Embryonic facial prominence (tissue), 1 donor: ENCODE measurements at regions not wholly inside any gene's neighbourhood (a gene's known extent, or its start where the extent isn't known, plus 50 kb on each side); places are given as distances from the start of the nearest gene placed in this dataset.
"Not testable (repeated sequence)": the region's sequence is repeated elsewhere in the genome, so short reads cannot be mapped to it uniquely, and the experiment has no call there.

ENCODE experiments used
- DNase-seq: peaks from one replicate; pipeline ENCODE4 v3.0.0-alpha.2; 2016; ENCODE audit errors: extremely low spot score

DNA sequence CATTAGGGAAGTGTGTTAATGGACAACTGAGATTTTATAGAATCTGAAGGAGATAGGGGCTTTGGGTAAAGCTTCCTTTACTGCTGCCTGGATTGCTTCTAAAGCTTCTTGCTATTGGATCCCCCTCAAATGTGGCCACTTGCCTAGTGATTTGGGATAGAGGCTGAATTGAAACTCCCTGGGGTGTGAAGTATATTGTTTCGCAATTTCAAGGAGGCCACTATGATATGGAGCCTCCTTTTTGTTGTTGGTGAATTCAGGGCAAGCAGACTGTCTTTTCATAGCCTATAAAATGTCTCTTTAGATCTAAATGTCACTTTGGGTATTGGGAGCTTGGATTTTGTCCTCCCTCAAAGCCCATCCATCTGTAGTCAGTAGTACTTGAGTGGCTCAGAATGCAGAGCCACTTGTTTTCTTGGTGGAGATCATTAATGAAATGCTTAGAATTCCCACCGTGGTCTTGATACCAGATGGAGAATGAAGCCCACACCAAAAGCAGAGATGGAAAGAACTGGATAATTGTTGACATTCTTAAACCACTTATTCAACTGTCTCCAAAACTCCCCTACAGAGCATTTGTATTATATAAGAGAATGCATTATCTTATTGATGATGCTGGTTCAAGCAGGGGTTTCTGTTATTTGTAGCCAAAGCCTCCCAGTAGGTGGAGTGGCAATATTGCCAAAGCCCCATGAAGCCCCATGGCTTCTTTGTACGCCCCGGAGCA, 144.3 kb upstream of the KCNE2 start:
- no peak for DNase-seq

DNA sequence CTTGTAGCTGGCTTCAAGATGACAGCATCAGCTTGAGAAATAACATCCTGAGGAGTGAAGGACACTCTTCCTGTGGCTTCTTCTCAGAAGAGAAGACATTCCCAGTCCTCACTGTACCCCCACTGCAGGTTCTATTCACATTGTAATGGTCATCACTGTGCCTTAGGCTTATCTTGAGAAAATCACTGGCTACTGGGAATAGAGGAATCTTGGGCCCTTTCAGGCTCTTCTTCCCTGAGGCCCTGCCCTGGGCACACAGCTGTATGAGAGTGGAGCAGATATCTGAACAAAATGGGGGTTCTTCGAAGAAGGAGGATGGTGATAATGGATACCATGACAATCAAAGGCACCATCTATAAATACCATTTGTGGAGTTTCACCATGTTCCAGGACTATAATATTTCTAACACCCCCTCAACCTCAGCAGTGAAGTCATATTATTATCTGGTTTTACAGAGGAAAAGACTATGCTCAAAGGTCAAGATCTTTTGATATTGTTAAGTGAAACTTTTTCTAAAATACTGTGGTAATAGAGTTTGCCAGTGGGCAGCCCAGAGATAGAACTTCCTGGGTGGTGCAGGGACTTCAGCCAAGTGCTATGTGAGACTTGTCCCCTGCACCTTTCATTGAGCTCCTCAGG, 143.1 kb upstream of the KCNE2 start:
- DNase-seq: no peak

DNA sequence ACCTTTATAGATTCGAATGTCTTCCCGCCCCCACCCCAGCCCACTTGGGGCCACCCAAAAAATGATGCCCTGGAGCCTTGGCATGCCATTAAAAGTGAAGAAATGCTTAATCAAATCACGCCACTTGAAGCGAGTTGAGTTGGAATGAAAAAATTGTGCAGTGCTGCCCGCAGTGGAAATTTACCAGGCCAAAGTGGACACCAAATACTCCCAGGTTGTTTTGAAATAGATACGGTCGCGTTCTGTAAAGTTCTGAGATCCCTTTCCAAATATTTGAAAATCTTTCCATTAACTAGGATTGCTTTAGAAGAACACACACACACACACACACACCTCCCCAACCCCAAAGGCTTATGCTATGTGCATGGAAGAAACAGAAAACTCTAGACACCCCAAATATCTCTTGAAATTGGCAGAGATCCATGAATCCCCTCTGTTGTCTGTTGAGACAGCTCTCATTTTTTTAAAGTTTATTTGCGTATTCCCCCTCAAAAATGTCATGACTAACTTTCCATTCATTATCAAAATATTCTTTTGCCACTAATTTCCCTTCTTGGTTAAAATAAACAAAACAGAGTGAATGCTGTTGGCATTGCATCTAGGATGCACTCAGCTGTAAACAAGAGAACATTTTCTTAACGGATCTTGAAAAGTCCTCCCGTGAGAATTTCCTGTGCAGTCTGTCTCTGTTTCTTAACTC, 142.3 kb upstream of the KCNE2 start:
- peak; percentile 38 for DNase-seq

DNA sequence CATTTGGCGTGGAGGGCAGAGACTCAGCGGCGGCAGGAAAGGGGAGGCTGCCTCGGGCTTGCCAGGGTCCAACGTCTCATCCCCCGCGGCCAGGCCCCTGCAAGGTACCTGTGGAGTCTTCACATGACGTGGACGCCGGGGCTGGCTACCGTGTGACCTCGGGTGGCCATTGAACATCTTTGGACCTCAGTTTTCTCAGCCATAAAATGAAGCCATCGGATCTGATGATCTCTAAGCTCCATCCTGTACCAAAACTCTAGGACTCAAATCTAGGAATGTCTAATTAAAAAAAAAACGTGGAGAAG, 141.8 kb upstream of the KCNE2 start:
- DNase-seq: no peak

DNA sequence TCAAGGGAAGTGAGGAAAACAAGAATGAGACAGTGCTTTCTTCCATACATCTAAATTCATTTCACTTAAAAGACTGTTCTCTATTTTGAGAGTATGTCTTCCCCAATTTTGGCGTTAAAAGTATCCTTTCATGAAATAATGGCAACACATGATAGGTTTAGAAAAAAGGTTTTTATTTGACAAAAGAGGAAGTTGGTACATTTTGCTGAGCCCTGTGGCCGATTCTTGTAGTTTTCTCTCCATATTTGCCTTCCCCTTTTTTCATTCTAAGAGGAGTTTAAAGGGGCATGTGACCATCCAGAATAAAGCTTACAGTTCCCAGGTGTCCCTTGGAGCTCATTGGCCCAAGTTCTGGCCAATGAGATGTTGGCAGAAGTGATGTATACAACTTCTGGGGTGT, 140.4 kb upstream of the KCNE2 start:
- DNase-seq: no peak

DNA sequence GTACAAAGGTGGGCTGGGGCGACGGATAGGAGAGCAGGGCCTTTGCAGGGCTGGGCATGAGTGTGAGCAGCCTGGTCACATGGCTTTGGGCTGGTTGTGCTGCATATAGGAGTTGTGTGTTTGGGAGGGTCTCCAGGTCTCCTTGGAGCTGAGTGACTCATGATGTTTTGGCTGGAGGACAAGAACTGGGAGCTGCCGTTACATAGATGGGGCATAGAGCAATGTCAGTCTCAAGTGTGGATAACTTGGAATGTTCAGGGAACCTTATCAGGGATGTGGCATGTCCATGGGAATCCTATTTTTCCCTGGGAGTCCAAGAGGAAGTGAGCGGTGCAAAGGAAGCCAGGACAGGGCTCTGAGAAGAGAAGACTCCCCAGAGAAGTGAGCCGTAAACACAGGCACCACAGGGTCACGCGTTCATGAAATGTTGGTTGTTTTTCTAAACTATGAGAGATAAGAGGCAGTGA, 136.4 kb upstream of the KCNE2 start:
- no peak for DNase-seq

DNA sequence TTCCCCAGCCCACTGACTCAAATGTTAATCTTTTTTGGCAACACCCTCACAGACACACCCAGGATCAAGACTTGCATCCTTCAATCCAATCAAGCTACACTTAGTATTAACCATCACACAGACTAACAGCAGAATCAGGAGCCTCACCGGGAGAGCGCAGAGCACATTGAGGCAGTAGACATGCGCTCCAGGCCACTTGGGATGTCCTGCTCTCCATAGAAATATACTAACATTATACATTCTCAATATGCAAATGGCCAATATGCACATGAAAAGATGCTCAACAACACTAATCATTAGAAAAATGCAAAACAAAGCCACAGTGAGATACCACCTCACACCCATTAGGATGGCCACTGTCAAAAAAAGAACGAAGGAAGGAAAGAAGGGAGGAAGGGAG, 135.0 kb upstream of the KCNE2 start:
- DNase-seq: no peak

DNA sequence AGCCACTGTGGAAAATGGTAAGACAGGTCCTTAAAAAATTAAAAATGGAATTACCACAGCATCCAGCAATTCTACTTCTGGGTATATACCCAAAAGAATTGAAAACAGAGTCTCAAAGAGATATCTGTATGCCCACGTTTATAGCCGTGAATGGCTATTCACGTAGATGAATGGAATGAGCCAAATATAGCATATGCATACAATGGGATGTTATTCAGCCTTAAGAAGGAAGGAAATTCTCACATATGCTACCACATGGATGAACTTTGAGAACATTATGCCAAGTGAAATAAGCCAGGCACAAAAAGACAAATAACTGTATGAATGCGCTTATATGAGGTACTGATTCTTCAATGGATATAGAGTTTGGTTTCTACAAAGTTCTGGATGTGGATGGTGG, 134.5 kb upstream of the KCNE2 start:
- no peak for DNase-seq

DNA sequence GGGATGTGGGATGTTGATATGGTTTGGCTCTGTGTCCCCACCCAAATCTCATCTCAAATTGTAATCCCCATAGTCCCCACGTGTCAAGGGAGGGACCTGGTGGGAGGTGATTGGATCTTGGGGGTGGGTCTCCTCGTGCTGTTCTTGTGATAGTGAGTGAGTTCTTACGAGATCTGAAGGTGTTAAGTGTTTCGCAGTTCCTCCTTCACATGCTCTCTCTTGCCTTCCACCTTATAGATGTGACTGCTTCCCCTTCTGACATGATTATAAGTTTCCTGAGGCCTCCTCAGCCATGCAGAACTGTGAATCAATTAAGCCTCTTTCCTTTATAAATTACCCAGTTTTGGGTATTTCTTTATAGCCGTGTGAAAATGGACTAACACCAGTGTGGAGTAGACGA, 130.1 kb upstream of the KCNE2 start:
- DNase-seq: not testable (repeated sequence)

DNA sequence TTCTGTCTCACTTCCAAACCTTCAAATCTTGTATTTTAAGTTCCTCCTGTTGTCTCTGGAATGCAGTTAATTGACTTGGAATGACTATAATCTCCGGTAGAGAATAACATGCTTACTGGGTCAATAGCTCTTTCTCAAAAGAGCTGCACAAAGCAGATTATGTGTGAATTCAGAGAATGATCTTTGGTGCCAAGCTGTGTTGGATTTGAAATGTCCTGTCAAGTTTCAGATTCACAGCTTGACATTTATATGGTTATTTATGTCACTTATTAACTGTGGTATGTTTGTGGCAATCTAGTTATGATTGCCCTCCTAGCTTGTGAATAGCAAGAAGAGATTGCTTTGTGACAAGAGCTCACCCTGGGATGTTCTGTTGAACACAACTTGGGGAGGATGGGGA, 128.3 kb upstream of the KCNE2 start:
- no peak for DNase-seq

DNA sequence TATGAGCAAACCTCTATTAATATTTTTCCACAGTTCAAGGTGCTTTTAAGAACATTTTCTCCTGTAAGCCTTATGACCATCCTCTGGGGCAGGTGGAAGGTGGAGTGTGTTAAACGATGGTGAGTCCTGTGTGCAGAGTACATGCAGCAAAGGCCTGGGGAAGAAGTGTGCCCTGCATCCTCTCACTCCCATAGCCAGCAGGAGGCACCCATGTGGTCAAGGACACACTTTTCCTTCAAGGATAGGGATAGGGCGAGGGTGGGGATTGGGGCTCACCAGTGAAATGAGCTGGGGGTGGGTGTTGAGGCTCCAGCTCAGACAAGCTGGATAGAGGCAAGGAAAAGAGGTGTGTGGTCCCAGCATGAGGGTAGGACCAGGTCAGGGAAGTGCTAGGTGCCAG, 120.8 kb upstream of the KCNE2 start:
- DNase-seq: no peak

DNA sequence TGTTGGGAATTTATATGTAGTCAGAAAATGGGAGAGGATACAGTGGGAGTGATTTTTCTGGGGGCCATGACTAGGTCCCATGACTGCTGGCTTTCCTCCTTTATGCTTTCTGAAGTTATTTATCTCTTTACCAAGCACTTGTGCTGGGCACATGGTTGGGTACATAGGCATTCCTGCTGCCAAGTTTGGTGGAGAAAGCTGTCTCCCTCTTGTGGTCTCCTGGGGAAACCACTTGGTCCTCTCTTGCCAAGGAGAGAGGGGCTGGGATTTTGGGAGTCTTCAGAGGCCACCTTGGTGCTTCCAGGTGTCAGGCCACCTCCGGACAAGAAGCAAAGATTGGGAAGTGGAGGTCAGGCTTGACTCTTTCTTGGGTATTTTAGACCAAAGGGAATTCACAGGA, 120.2 kb upstream of the KCNE2 start:
- no peak for DNase-seq

DNA sequence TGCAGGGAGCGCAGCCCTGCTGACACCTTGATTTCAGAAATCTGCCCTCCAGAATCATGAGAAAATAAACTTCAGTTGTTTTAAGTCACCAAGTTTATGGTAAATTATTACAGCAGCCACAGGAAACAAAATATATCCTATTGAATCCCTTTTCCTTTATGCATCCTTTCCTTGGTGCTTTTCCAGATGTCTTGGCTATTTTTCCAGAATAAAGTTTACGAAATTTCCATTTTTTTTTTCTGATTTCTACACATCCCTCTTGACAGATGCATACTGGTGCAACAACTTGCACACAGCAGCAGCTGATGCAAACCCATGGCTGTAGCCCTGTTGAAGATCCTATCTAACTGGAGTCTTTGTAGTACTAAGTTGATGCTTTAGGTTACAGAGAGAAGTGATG, 111.1 kb upstream of the KCNE2 start:
- DNase-seq: no peak

DNA sequence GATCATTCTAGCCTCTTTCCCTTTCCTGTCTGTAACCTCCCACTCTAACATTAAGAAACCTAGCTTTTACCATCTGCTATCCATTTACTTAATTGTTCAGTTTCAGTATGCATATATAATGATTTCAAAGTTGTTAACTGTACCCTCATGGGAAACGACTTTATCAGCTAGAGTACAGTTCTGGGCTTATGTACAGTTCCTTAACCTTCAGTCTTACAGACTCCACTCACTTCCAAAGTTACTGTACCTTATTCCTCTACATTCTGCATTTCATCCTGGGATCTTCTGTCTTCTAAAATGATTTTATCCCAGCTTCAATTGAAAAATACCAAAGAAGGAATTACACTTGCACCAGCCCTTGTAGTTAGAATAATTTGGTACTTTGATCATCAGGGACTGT, 108.7 kb upstream of the KCNE2 start:
- no peak for DNase-seq

DNA sequence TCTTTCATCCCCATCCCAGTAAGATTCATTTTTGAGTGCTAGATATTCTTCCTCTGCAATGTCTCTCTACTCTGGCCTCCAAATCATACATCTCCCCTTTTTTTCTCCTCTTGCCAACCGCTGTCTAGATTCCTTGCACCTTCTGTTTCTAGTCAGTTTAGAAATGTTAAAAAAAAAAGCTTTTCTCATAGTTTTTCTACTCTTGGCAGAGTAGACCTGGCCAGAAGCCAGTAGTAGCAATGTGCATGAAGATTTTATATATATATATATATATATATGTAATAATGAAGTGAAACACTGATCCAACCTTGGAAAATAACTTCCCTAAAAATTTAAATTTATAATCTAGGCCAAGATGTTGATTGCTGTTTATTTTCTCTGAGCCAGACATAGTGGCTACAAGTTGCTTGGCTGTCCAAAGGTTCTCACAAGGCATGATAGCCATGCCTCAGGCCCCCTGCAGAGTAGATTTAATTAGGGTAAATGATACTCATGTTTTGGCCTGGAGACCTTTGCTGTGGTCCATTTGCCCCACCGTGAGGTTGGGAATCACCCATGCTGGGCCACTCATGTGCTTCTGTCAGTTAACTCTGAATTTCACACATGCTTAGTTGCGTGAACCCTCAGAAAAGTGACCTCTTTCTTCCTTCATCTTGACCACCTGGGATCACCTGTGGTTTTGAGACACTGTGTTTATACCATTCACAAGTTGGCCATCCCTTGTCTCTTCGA, 103.4 kb upstream of the KCNE2 start:
- peak; percentile 49 for DNase-seq

DNA sequence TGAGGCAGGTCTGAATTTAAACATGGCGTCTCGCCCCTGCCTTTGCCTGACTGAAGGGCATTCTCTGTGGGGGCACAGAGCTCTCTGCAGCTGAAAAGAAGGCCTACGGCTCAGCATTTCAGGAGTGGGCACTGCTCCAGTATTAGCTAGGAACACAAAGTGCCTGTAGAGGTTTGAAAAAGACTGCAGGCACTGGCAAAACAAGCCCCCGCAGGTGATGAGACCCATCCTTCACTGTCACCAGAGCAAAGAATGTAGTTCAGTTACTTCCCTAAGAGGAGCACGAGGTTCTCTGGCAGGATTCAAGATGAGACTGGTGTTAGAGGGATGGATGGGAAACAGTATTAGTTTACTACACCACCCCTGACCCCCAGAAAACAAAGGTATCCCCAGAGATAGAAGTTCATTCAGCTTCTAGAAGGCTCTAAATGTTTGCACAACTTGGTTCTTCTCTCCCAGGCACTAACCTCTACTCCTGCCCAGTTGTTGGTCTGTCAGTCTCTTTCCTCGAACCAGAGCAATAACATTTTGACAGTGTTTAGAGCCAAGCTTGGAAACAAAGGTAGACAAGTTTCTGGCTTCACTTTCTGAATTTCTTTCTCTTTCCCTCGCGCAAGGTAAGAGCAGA, 101.9 kb upstream of the KCNE2 start:
- no peak for DNase-seq

DNA sequence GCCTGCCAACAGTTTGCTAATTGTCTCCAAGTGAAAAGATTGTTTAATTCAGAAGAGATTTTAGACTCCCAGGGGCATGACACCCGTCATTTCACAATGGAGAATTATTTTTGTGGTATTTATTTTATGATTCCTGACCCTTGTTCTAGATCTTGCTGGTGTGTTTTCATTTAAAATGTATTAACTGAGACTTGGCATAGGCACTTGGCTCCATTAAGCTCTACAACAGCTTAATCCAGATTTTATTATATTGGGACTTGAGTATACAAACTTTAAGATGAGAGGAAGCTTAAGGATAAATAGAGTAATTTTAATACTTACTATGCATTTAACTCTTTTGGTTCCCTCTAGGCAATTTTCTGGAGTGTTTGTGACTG, 101.3 kb upstream of the KCNE2 start:
- DNase-seq: no peak

DNA sequence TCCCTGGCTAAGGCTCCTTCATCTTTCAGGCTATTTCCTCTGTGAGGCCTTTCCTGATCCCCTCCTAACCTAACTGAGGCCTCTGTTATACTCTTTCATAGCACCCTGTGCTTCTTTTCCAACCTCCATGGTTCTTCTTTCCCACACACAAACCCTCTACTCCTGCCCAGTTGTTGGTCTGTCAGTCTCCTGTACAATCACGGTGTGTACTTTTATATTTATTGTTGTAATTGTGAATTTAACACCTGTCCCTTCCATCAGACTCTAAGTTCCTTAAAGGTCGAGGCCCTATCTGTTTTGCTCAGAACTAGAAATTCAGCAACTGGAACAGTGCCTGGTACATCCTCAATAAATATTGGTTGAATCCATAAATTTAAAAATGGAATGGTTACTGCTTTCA, 100.2 kb upstream of the KCNE2 start:
- DNase-seq: no peak

DNA sequence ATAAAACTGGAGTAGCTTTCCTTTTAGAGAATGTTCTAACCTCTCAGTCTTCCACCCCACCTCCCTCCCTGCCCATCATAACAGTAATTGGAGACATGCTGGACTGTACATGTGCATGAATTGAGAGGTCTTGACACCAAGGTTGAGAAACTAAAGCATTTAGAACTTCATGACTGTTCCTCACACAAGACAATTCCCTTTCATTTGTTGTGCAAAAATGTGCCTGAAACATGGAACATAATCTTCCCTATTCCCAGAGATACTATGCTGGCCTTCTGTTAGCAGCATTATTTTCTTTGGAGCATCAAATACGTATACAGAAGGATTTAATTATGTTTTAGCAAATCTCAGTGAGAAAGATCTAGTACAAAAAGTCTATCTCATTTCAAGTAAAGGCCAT, 97.5 kb upstream of the KCNE2 start:
- DNase-seq: no peak

DNA sequence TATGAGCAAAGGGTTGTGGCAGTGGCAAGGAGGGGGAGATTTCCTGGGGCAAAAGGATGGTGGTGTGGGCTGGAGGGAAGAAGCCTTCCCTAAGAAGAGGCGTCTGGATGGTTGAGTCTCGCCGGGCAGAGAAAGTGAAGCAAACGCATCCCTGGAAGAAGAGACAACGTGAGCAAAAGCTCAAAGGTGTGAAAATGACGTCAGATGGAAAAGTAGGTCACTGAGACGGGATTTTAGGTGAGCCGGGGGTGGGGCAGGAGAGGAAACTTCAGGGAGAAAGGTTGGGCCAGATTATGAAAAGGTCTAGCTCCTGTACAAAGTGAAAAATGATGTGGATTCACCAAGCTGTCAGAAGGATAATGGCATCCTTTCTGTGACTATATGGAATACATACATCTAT, 95.3 kb upstream of the KCNE2 start:
- no peak for DNase-seq

DNA sequence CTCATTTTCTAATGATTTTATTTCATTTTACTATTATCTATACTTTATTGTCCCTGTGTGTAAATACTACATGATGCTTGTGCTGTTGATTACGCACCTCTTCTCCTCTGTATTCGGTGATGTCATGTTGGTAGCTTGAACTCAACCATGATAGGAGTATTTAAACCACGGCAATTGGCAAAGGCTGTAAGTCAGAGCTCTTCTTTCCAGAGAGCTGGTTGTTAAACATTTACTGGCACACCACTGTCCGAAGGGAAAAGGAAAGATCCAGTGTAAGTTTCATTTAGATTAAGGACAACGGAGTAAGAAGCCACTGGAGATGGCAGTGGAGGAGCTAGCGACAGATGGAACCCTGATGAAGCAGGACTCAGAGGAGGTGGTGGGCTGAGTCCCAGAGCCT, 93.4 kb upstream of the KCNE2 start:
- no peak for DNase-seq

DNA sequence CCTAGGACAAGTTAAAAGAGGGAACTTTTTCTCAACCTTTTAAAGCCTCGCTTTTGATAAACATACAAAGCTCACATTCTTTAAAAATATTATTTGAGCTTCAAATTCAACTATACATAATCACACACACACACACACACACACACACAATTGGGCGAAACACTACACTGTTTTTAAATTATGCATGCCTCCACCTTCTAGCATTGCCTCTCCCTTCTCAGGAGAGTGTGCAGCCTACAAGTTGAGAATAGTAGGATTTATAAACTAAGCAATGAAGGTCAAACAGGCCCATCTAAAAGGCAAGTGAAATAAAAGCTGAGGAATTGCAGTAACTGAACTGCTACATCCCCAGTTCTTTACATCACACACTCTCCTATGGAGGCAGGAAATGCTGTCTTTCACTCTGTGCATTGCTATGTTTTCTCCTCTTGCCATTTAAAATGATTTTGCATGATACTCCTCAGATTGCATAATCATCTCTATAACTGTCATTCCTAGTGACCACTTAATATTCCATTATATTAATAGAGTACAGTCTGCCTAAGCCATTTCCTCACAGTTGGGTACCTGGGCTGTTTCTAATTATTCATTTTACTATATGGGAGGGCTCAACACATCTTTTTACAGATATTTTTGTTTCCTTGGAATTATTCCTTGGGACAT, 92.5 kb upstream of the KCNE2 start:
- DNase-seq: no peak
